ENCODE measurements at regions not wholly inside any gene's neighbourhood (a gene's known extent, or its start where the extent isn't known, plus 50 kb on each side); places are given as distances from the start of the nearest gene placed in this dataset.

GRCh38 chr6:74567281-74567922, 638.5 kb downstream of the COL12A1 start:
- no peak overlapping the region for H3K27ac ChIP-seq
- no peaks in the 10 kb centered on the region for H3K27me3 ChIP-seq (replicated peaks in 1 of 7)
- intact Hi-C loops (cut with DNase I; ENCODE audit: low total_unique reads), result no loop called here
- no peaks in the 10 kb centered on the region for H3K36me3 ChIP-seq
- no peak for TF ChIP-seq POLR2AphosphoS5 (IDR thresholded peaks at IDR 0.05)
- TF ChIP-seq POLR2A (IDR thresholded peaks at IDR 0.05), result no peak
- no peak for TF ChIP-seq CTCF (IDR thresholded peaks at IDR 0.05 in 8 of 11, conservative IDR thresholded peaks at IDR 0.05 in 3 of 11)
- peaks cover 0 to 4% (median 0%) of the 10 kb centered on the region in 6 donors for H3K4me1 ChIP-seq
- H3K9me3 ChIP-seq, result no peaks in the 10 kb centered on the region
- H3K4me3 ChIP-seq, result no peak overlapping the region
- WGBS, 5 donors, result 90 to 94% (median 91%) methylated on average over 7 of the region's 7 CpGs
- DNase-seq, result no peak

GRCh38 chr6:74557236-74557635, 648.6 kb downstream of the COL12A1 start:
- DNase-seq, result no peak
- H3K36me3 ChIP-seq, result no peaks in the 10 kb centered on the region
- H3K9me3 ChIP-seq, result peaks cover 0 to 3% (median 0%) of the 10 kb centered on the region in 8 donors
- H3K27ac ChIP-seq, result no peak overlapping the region
- no peaks in the 10 kb centered on the region for H3K4me1 ChIP-seq
- no peak overlapping the region for H3K4me3 ChIP-seq
- no peaks in the 10 kb centered on the region for H3K27me3 ChIP-seq (replicated peaks in 1 of 7)
- no peak for TF ChIP-seq POLR2AphosphoS5 (IDR thresholded peaks at IDR 0.05)
- TF ChIP-seq CTCF (IDR thresholded peaks at IDR 0.05 in 8 of 11, conservative IDR thresholded peaks at IDR 0.05 in 3 of 11), result no peak
- TF ChIP-seq POLR2A (IDR thresholded peaks at IDR 0.05), result no peak
- intact Hi-C loops (cut with DNase I; ENCODE audit: low total_unique reads), result no loop called here

- 71 to 79% (median 77%) methylated on average over 2 of the region's 2 CpGs for WGBS, 5 donors
- no peaks in the 10 kb centered on the region for H3K27me3 ChIP-seq (replicated peaks in 1 of 7)
- intact Hi-C loops (cut with DNase I; ENCODE audit: low total_unique reads), result no loop called here
- no peak overlapping the region for H3K27ac ChIP-seq
- peaks cover 0 to 5% (median 0%) of the 10 kb centered on the region in 8 donors for H3K9me3 ChIP-seq
- no peak overlapping the region for H3K4me3 ChIP-seq
- TF ChIP-seq POLR2AphosphoS5 (IDR thresholded peaks at IDR 0.05), result no peak
- TF ChIP-seq POLR2A (IDR thresholded peaks at IDR 0.05), result no peak
- TF ChIP-seq CTCF (IDR thresholded peaks at IDR 0.05 in 8 of 11, conservative IDR thresholded peaks at IDR 0.05 in 3 of 11), result no peak
- no peaks in the 10 kb centered on the region for H3K4me1 ChIP-seq
- no peak for DNase-seq
- H3K36me3 ChIP-seq, result no peaks in the 10 kb centered on the region
Observed at GRCh38 chr6:74554041-74554440, 651.8 kb downstream of the COL12A1 start.

- Histone ChIP-seq H3K4me3 (no peak overlapping the region), H3K36me3 (no peaks in the 10 kb centered on the region), H3K27me3 (replicated peaks in 1 of 7) (no peaks in the 10 kb centered on the region), H3K4me1 (no peaks in the 10 kb centered on the region), H3K9me3 (peaks cover 0 to 5% (median 0%) of the 10 kb centered on the region in 8 donors), H3K27ac (no peak overlapping the region)
- intact Hi-C loops (cut with DNase I; ENCODE audit: low total_unique reads), result no loop called here
- TF ChIP-seq POLR2AphosphoS5 (IDR thresholded peaks at IDR 0.05) (no peak), POLR2A (IDR thresholded peaks at IDR 0.05) (no peak), CTCF (IDR thresholded peaks at IDR 0.05 in 8 of 11, conservative IDR thresholded peaks at IDR 0.05 in 3 of 11) (no peak)
- DNase-seq, result no peak
Observed at GRCh38 chr6:74551896-74552295, 654.0 kb downstream of the COL12A1 start.
